ENCODE measurements at regions not wholly inside any gene's neighbourhood (a gene's known extent, or its start where the extent isn't known, plus 50 kb on each side); places are given as distances from the start of the nearest gene placed in this dataset.
A peak's percentile ranks its signal among the peaks of the same experiment; 100 is the strongest.
"Not testable (repeated sequence)": the region's sequence is repeated elsewhere in the genome, so short reads cannot be mapped to it uniquely, and the experiment has no call there.

- H3K9me3 ChIP-seq (ENCODE audit: control insufficient read depth in 2 of 2, insufficient read depth in 1 of 2, low read length in 1 of 2); DNase-seq (ENCODE audit: low read depth in 6 of 9, low spot score in 9 of 9); H3K4me1 ChIP-seq (ENCODE audit: control insufficient read depth in 2 of 2, insufficient read depth in 2 of 2, low read length in 2 of 2); H3K36me3 ChIP-seq (ENCODE audit: control insufficient read depth in 2 of 2, insufficient read depth in 2 of 2, low read length in 1 of 2); H3K4me3 ChIP-seq (ENCODE audit: low read length in 2 of 2); H3K27me3 ChIP-seq (ENCODE audit: control insufficient read depth in 2 of 2, insufficient read depth in 1 of 2, low read length in 1 of 2); H3K27ac ChIP-seq (ENCODE audit: low read depth in 1 of 2, low read length in 1 of 2): not testable (repeated sequence)
- 71% methylated on average over 2 of the region's 2 CpGs for WGBS
Observed at GRCh38 chr2:58752507-58752906, 511.4 kb upstream of the FANCL start.

DNA sequence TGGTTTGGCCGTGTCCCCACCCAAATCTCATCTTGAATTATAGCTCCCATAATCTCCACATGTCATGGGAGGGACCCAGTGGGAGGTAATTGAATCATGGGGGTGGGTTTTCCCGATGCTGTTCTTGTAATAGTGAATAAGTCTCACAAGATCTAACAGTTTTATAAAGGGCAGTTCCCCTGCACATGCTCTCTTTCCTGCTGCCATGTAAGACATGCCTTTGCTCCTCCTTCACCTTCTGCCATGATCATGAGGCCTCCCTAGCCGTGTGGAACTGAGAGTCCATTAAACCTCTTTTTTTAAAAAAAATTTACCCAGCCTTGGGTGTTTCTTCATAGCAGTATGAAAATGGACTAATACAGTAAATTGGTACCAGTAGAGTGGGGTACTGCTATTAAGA, 510.6 kb upstream of the FANCL start:
- not testable (repeated sequence) for DNase-seq (ENCODE audit: low read depth in 6 of 9, low spot score in 9 of 9); H3K36me3 ChIP-seq (ENCODE audit: control insufficient read depth in 2 of 2, insufficient read depth in 2 of 2, low read length in 1 of 2); H3K4me3 ChIP-seq (ENCODE audit: low read length in 2 of 2); H3K27ac ChIP-seq (ENCODE audit: low read depth in 1 of 2, low read length in 1 of 2); H3K9me3 ChIP-seq (ENCODE audit: control insufficient read depth in 2 of 2, insufficient read depth in 1 of 2, low read length in 1 of 2); H3K4me1 ChIP-seq (ENCODE audit: control insufficient read depth in 2 of 2, insufficient read depth in 2 of 2, low read length in 2 of 2); H3K27me3 ChIP-seq (ENCODE audit: control insufficient read depth in 2 of 2, insufficient read depth in 1 of 2, low read length in 1 of 2)
- WGBS, result 95% methylated on average over 3 of the region's 3 CpGs

DNA sequence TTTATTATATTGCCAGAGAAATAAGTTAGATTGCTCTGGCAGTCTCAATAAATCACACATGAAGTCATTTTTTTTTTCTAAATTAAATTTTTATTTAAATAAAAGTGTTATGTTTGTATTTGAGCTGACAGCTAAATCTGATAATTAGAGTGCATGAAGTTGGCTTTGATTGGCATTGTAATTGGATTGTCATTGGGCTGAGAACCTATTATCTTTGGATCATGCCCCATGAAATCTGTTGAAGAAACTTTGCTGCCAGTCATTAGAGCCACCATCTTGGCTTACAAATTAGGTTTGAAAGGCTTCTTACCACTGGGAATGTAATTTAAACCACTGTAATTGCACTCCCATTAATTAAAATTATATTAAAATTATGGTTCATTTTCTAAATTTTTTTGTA, 507.9 kb upstream of the FANCL start:
- no peak for DNase-seq (ENCODE audit: low read depth in 6 of 9, low spot score in 9 of 9)
- no peaks in the 10 kb centered on the region for H3K4me1 ChIP-seq (ENCODE audit: control insufficient read depth in 2 of 2, insufficient read depth in 2 of 2, low read length in 2 of 2)

DNA sequence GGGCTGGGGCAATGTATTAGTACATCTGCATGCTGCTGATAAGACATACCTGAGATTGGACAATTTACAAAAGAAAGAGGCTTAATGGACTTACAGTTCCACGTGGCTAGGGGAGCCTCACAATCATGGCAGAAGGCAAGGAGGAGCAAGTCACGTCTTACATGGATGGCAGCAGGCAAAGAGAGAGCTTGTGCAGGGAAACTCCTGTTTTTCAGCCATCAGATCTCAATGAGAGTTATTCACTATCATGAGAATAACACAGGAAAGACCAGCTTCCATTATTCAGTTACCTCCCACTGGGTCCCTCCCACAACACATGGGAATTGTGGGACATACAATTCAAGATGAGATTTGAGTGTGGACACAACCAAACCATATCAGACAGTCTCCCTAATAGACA, 504.2 kb upstream of the FANCL start:
- H3K4me3 ChIP-seq (ENCODE audit: low read length in 2 of 2); DNase-seq (ENCODE audit: low read depth in 6 of 9, low spot score in 9 of 9); H3K4me1 ChIP-seq (ENCODE audit: control insufficient read depth in 2 of 2, insufficient read depth in 2 of 2, low read length in 2 of 2); H3K9me3 ChIP-seq (ENCODE audit: control insufficient read depth in 2 of 2, insufficient read depth in 1 of 2, low read length in 1 of 2); H3K27me3 ChIP-seq (ENCODE audit: control insufficient read depth in 2 of 2, insufficient read depth in 1 of 2, low read length in 1 of 2); H3K36me3 ChIP-seq (ENCODE audit: control insufficient read depth in 2 of 2, insufficient read depth in 2 of 2, low read length in 1 of 2); H3K27ac ChIP-seq (ENCODE audit: low read depth in 1 of 2, low read length in 1 of 2): not testable (repeated sequence)
- WGBS, result 94% methylated on average over 2 of the region's 2 CpGs

More for the DNA sequence above, 507.9 kb upstream of the FANCL start:
- Histone ChIP-seq H3K4me3 (ENCODE audit: low read length in 2 of 2) (no peak overlapping the region), H3K9me3 (ENCODE audit: control insufficient read depth in 2 of 2, insufficient read depth in 1 of 2, low read length in 1 of 2) (no peaks in the 10 kb centered on the region), H3K36me3 (ENCODE audit: control insufficient read depth in 2 of 2, insufficient read depth in 2 of 2, low read length in 1 of 2) (no peaks in the 10 kb centered on the region), H3K27ac (ENCODE audit: low read depth in 1 of 2, low read length in 1 of 2) (no peak overlapping the region), H3K27me3 (ENCODE audit: control insufficient read depth in 2 of 2, insufficient read depth in 1 of 2, low read length in 1 of 2) (no peaks in the 10 kb centered on the region)

- DNase-seq (ENCODE audit: low read depth in 6 of 9, low spot score in 9 of 9), result no peak
- H3K9me3 ChIP-seq (ENCODE audit: control insufficient read depth in 2 of 2, insufficient read depth in 1 of 2, low read length in 1 of 2), result no peaks in the 10 kb centered on the region
- H3K36me3 ChIP-seq (ENCODE audit: control insufficient read depth in 2 of 2, insufficient read depth in 2 of 2, low read length in 1 of 2), result no peaks in the 10 kb centered on the region
- H3K4me1 ChIP-seq (ENCODE audit: control insufficient read depth in 2 of 2, insufficient read depth in 2 of 2, low read length in 2 of 2), result no peaks in the 10 kb centered on the region
- WGBS, result 15% methylated on average over 1 of the region's 1 CpG
- H3K4me3 ChIP-seq (ENCODE audit: low read length in 2 of 2), result no peak overlapping the region
- no peak overlapping the region for H3K27ac ChIP-seq (ENCODE audit: low read depth in 1 of 2, low read length in 1 of 2)
- no peaks in the 10 kb centered on the region for H3K27me3 ChIP-seq (ENCODE audit: control insufficient read depth in 2 of 2, insufficient read depth in 1 of 2, low read length in 1 of 2)
Observed at GRCh38 chr2:58740426-58740825, 499.3 kb upstream of the FANCL start.

DNA sequence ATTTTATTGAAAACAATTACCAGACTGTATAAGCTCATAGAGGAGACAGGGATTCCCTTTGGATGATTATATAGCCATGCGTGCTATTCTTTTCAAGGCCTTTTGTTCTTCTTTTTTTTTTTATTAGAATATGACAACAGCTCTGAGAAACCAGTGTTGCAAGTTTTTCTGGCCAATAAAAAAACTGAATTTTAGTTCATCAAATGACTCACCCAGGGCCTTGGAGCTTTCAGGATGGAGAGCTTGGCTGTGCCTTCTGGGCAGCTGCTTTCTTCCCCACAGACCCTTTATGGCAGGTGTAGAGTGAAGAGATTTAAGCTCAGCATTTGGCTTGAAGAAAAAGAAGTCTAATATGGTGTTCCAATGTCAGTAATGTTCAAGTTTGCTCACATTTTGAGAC, 497.9 kb upstream of the FANCL start:
- Histone ChIP-seq H3K36me3 (ENCODE audit: control insufficient read depth in 2 of 2, insufficient read depth in 2 of 2, low read length in 1 of 2) (no peaks in the 10 kb centered on the region), H3K4me1 (ENCODE audit: control insufficient read depth in 2 of 2, insufficient read depth in 2 of 2, low read length in 2 of 2) (no peaks in the 10 kb centered on the region), H3K9me3 (ENCODE audit: control insufficient read depth in 2 of 2, insufficient read depth in 1 of 2, low read length in 1 of 2) (no peaks in the 10 kb centered on the region), H3K27me3 (ENCODE audit: control insufficient read depth in 2 of 2, insufficient read depth in 1 of 2, low read length in 1 of 2) (no peaks in the 10 kb centered on the region), H3K4me3 (ENCODE audit: low read length in 2 of 2) (no peak overlapping the region), H3K27ac (ENCODE audit: low read depth in 1 of 2, low read length in 1 of 2) (no peak overlapping the region)
- 97% methylated on average over 1 of the region's 1 CpG for WGBS
- no peak for DNase-seq (ENCODE audit: low read depth in 6 of 9, low spot score in 9 of 9)

GRCh38 chr2:58734365-58734764, 493.2 kb upstream of the FANCL start:
- Histone ChIP-seq H3K36me3 (ENCODE audit: control insufficient read depth in 2 of 2, insufficient read depth in 2 of 2, low read length in 1 of 2) (no peaks in the 10 kb centered on the region), H3K27me3 (ENCODE audit: control insufficient read depth in 2 of 2, insufficient read depth in 1 of 2, low read length in 1 of 2) (no peaks in the 10 kb centered on the region), H3K4me1 (ENCODE audit: control insufficient read depth in 2 of 2, insufficient read depth in 2 of 2, low read length in 2 of 2) (no peaks in the 10 kb centered on the region), H3K9me3 (ENCODE audit: control insufficient read depth in 2 of 2, insufficient read depth in 1 of 2, low read length in 1 of 2) (no peaks in the 10 kb centered on the region), H3K27ac (ENCODE audit: low read depth in 1 of 2, low read length in 1 of 2) (no peak overlapping the region), H3K4me3 (ENCODE audit: low read length in 2 of 2) (no peak overlapping the region)
- DNase-seq (ENCODE audit: low read depth in 6 of 9, low spot score in 9 of 9), result no peak
- WGBS, result 94% methylated on average over 1 of the region's 1 CpG

- 99% methylated on average over 1 of the region's 1 CpG for WGBS
Observed at GRCh38 chr2:58732999-58733398, 491.9 kb upstream of the FANCL start.

DNA sequence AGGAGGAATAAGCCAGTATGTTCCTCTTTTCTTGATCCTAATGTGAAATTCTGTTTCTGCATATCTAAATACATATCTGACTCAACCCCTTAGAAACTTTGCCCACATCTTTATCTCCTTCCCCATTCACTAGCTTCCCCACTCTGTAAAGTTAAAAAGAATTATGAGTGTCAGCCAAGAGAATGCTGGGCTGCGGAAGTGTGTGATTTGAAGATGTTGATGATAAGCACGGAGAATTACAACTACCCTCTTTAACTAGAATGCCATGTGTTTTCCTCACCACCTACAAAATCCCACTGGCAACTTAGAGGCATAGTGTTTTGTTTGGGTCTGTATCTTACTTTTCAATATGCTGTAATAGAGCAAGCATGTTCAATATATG, 490.4 kb upstream of the FANCL start:
- no peaks in the 10 kb centered on the region for H3K9me3 ChIP-seq (ENCODE audit: control insufficient read depth in 2 of 2, insufficient read depth in 1 of 2, low read length in 1 of 2)
- no peaks in the 10 kb centered on the region for H3K4me1 ChIP-seq (ENCODE audit: control insufficient read depth in 2 of 2, insufficient read depth in 2 of 2, low read length in 2 of 2)
- no peak overlapping the region for H3K27ac ChIP-seq (ENCODE audit: low read depth in 1 of 2, low read length in 1 of 2)
- no peaks in the 10 kb centered on the region for H3K27me3 ChIP-seq (ENCODE audit: control insufficient read depth in 2 of 2, insufficient read depth in 1 of 2, low read length in 1 of 2)
- no peaks in the 10 kb centered on the region for H3K36me3 ChIP-seq (ENCODE audit: control insufficient read depth in 2 of 2, insufficient read depth in 2 of 2, low read length in 1 of 2)
- WGBS, result 6% methylated on average over 2 of the region's 2 CpGs
- DNase-seq (ENCODE audit: low read depth in 6 of 9, low spot score in 9 of 9), result peak in 2 of 9 donors; percentile 4 to 20
- H3K4me3 ChIP-seq (ENCODE audit: low read length in 2 of 2), result no peak overlapping the region

More at GRCh38 chr2:58732999-58733398, 491.9 kb upstream of the FANCL start:
- no peak overlapping the region for H3K27ac ChIP-seq (ENCODE audit: low read depth in 1 of 2, low read length in 1 of 2)
- no peak overlapping the region for H3K4me3 ChIP-seq (ENCODE audit: low read length in 2 of 2)
- no peaks in the 10 kb centered on the region for H3K9me3 ChIP-seq (ENCODE audit: control insufficient read depth in 2 of 2, insufficient read depth in 1 of 2, low read length in 1 of 2)
- H3K36me3 ChIP-seq (ENCODE audit: control insufficient read depth in 2 of 2, insufficient read depth in 2 of 2, low read length in 1 of 2), result no peaks in the 10 kb centered on the region
- H3K4me1 ChIP-seq (ENCODE audit: control insufficient read depth in 2 of 2, insufficient read depth in 2 of 2, low read length in 2 of 2), result no peaks in the 10 kb centered on the region
- no peak for DNase-seq (ENCODE audit: low read depth in 6 of 9, low spot score in 9 of 9)
- no peaks in the 10 kb centered on the region for H3K27me3 ChIP-seq (ENCODE audit: control insufficient read depth in 2 of 2, insufficient read depth in 1 of 2, low read length in 1 of 2)
